ENCODE measurements at regions not wholly inside any gene's neighbourhood (a gene's known extent, or its start where the extent isn't known, plus 50 kb on each side); places are given as distances from the start of the nearest gene placed in this dataset.

DNA sequence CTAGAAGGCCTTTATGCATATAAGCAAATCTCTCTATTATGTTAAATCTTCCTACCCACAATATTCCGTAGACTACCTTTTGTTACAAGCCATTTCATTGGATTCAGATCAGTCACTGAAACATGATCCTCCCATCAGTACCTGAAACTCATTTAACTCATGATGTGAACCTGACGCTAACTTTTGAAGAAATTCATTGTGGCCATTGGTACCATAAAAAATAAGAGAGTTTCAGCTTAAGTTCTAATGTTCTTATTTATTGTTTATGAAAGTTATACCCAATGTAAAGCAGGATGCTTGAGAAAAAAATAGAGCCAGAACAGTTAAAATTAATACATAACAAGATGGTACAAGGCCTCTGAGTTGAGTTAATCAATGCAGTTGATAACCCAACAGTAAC is 439.6 kb downstream of the KCNJ2 start:
- TF ChIP-seq, protein P1, sequence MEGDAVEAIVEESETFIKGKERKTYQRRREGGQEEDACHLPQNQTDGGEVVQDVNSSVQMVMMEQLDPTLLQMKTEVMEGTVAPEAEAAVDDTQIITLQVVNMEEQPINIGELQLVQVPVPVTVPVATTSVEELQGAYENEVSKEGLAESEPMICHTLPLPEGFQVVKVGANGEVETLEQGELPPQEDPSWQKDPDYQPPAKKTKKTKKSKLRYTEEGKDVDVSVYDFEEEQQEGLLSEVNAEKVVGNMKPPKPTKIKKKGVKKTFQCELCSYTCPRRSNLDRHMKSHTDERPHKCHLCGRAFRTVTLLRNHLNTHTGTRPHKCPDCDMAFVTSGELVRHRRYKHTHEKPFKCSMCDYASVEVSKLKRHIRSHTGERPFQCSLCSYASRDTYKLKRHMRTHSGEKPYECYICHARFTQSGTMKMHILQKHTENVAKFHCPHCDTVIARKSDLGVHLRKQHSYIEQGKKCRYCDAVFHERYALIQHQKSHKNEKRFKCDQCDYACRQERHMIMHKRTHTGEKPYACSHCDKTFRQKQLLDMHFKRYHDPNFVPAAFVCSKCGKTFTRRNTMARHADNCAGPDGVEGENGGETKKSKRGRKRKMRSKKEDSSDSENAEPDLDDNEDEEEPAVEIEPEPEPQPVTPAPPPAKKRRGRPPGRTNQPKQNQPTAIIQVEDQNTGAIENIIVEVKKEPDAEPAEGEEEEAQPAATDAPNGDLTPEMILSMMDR (optimal IDR thresholded peaks at IDR 0.05 in 1 of 3, IDR thresholded peaks at IDR 0.05 in 1 of 3, conservative IDR thresholded peaks at IDR 0.05 in 1 of 3; ENCODE audit: extremely low read depth in 1 of 3, insufficient read depth in 2 of 3, low read length in 3 of 3): no peak
- no peak for TF ChIP-seq EZH2 (IDR thresholded peaks at IDR 0.05; ENCODE audit: low read length)
- DNase-seq (ENCODE audit: low read depth, low spot score) (no peak), FAIRE-seq (no peak)
- dilution Hi-C loops (cut with MboI; ENCODE audit: extremely low pct_ligation_motif_present, low sequenced_read_pairs): no loop called here
- Histone ChIP-seq H3K4me1 (ENCODE audit: control insufficient read depth, extremely low read depth, insufficient read depth, low read length) (no peaks in the 10 kb centered on the region), H3K4me3 (ENCODE audit: control insufficient read depth in 2 of 3, extremely low read depth in 1 of 3, insufficient read depth in 2 of 3, low read depth in 1 of 3, low read length in 3 of 3) (no peak overlapping the region), H3K9me1 (ENCODE audit: control insufficient read depth, extremely low read depth, insufficient read depth, low read length) (no peaks in the 10 kb centered on the region), H3K36me3 (ENCODE audit: control insufficient read depth in 2 of 2, extremely low read depth in 1 of 2, insufficient read depth in 2 of 2, low read length in 2 of 2) (no peaks in the 10 kb centered on the region), H3K27ac (ENCODE audit: control insufficient read depth, insufficient read depth, low read length) (no peak overlapping the region), H3K9ac (ENCODE audit: control insufficient read depth, extremely low read depth, insufficient read depth, low read length) (no peak overlapping the region), H3K4me2 (ENCODE audit: control insufficient read depth, extremely low read depth, insufficient read depth, low read depth, low read length) (no peak overlapping the region), H4K20me1 (ENCODE audit: control insufficient read depth, extremely low read depth, insufficient read depth, low read length) (no peaks in the 10 kb centered on the region), H2AFZ (ENCODE audit: control insufficient read depth, low read length) (no peak overlapping the region), H3K9me3 (ENCODE audit: control insufficient read depth, low read depth, low read length) (no peaks in the 10 kb centered on the region), H3K79me2 (ENCODE audit: control insufficient read depth, insufficient read depth, low read length) (no peaks in the 10 kb centered on the region), H3K27me3 (ENCODE audit: control insufficient read depth, extremely low read depth, insufficient read depth, low read length) (no peaks in the 10 kb centered on the region)

DNA sequence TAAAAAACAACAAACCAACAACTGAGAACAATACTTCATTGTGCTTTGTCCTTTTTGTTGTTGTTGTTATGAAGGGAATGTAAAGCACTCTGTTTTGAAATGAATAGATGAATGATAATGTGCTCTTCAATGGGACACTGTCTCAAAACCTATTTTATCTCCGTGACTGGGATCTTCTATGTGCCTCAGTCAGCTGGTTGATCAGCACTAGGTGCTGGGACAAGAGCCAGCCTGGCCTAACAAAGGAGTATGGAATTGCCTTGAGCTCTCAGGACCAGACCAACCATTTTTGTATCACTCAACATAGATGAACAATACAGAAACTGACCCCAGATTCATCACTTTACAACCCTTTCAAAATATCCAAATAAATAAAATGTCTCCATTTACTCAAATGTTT is 440.2 kb downstream of the KCNJ2 start:
- Histone ChIP-seq H3K4me2 (ENCODE audit: control insufficient read depth, extremely low read depth, insufficient read depth, low read depth, low read length) (no peak overlapping the region), H3K9me1 (ENCODE audit: control insufficient read depth, extremely low read depth, insufficient read depth, low read length) (no peaks in the 10 kb centered on the region), H3K4me1 (ENCODE audit: control insufficient read depth, extremely low read depth, insufficient read depth, low read length) (no peaks in the 10 kb centered on the region), H2AFZ (ENCODE audit: control insufficient read depth, low read length) (no peak overlapping the region), H3K9me3 (ENCODE audit: control insufficient read depth, low read depth, low read length) (no peaks in the 10 kb centered on the region), H4K20me1 (ENCODE audit: control insufficient read depth, extremely low read depth, insufficient read depth, low read length) (no peaks in the 10 kb centered on the region), H3K9ac (ENCODE audit: control insufficient read depth, extremely low read depth, insufficient read depth, low read length) (no peak overlapping the region), H3K4me3 (ENCODE audit: control insufficient read depth in 2 of 3, extremely low read depth in 1 of 3, insufficient read depth in 2 of 3, low read depth in 1 of 3, low read length in 3 of 3) (no peak overlapping the region), H3K36me3 (ENCODE audit: control insufficient read depth in 2 of 2, extremely low read depth in 1 of 2, insufficient read depth in 2 of 2, low read length in 2 of 2) (no peaks in the 10 kb centered on the region), H3K79me2 (ENCODE audit: control insufficient read depth, insufficient read depth, low read length) (no peaks in the 10 kb centered on the region), H3K27ac (ENCODE audit: control insufficient read depth, insufficient read depth, low read length) (no peak overlapping the region), H3K27me3 (ENCODE audit: control insufficient read depth, extremely low read depth, insufficient read depth, low read length) (no peaks in the 10 kb centered on the region)
- DNase-seq (ENCODE audit: low read depth, low spot score) (no peak), FAIRE-seq (no peak)
- TF ChIP-seq EZH2 (IDR thresholded peaks at IDR 0.05; ENCODE audit: low read length): no peak
- TF ChIP-seq, protein P1 (optimal IDR thresholded peaks at IDR 0.05 in 1 of 3, IDR thresholded peaks at IDR 0.05 in 1 of 3, conservative IDR thresholded peaks at IDR 0.05 in 1 of 3; ENCODE audit: extremely low read depth in 1 of 3, insufficient read depth in 2 of 3, low read length in 3 of 3): no peak
- dilution Hi-C loops (cut with MboI; ENCODE audit: extremely low pct_ligation_motif_present, low sequenced_read_pairs): no loop called here

Data from keratinocyte (primary cell).